ENCODE measurements at regions not wholly inside any gene's neighbourhood (a gene's known extent, or its start where the extent isn't known, plus 50 kb on each side); places are given as distances from the start of the nearest gene placed in this dataset.

- no peaks in the 10 kb centered on the region for H3K9me3 Mint-ChIP-seq
Observed at GRCh38 chr3:191518861-191519260, 57.9 kb downstream of the PYDC2 start.

GRCh38 chr3:191521055-191521454 is 60.1 kb downstream of the PYDC2 start:
- Mint-ChIP-seq H3K27me3 (no peaks in the 10 kb centered on the region), H3K4me1 (no peaks in the 10 kb centered on the region), H3K27ac (no peak overlapping the region), H3K4me3 (no peak overlapping the region), H3K36me3 (no peaks in the 10 kb centered on the region), H3K9me3 (no peaks in the 10 kb centered on the region)

More at GRCh38 chr3:191518861-191519260, 57.9 kb downstream of the PYDC2 start:
- no peak overlapping the region for H3K27ac Mint-ChIP-seq
- no peaks in the 10 kb centered on the region for H3K27me3 Mint-ChIP-seq
- no peaks in the 10 kb centered on the region for H3K4me1 Mint-ChIP-seq
- no peaks in the 10 kb centered on the region for H3K36me3 Mint-ChIP-seq
- no peak overlapping the region for H3K4me3 Mint-ChIP-seq

GRCh38 chr3:191523148-191523547 is 62.2 kb downstream of the PYDC2 start:
- H3K27me3 Mint-ChIP-seq, result no peaks in the 10 kb centered on the region

DNA sequence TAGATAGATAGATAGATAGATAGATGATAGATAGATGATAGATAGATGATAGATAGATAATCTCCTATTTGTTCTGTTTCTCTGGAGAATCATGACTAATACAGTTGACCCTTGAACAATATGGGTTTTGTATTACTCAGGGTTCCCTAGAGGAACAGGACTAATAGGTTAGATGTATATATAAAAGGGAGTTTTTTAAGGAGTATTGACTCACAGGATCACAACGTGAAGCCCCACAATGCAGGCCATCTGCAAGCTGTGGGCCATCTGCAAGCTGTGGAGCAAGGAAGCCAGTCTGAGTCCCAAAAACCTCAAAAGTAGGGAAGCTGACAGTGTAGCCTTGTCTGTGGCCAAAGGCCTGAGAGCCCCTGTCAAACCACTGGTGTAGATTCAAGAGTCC is 67.6 kb downstream of the PYDC2 start:
- no peak overlapping the region for H3K4me3 Mint-ChIP-seq
- H3K27ac Mint-ChIP-seq, result no peak overlapping the region
- no peaks in the 10 kb centered on the region for H3K36me3 Mint-ChIP-seq
- H3K27me3 Mint-ChIP-seq, result no peaks in the 10 kb centered on the region
- H3K4me1 Mint-ChIP-seq, result no peaks in the 10 kb centered on the region
- no peaks in the 10 kb centered on the region for H3K9me3 Mint-ChIP-seq

More at GRCh38 chr3:191523148-191523547, 62.2 kb downstream of the PYDC2 start:
- H3K4me1 Mint-ChIP-seq, result no peaks in the 10 kb centered on the region
- no peak overlapping the region for H3K4me3 Mint-ChIP-seq
- H3K9me3 Mint-ChIP-seq, result no peaks in the 10 kb centered on the region
- no peak overlapping the region for H3K27ac Mint-ChIP-seq
- H3K36me3 Mint-ChIP-seq, result no peaks in the 10 kb centered on the region

DNA sequence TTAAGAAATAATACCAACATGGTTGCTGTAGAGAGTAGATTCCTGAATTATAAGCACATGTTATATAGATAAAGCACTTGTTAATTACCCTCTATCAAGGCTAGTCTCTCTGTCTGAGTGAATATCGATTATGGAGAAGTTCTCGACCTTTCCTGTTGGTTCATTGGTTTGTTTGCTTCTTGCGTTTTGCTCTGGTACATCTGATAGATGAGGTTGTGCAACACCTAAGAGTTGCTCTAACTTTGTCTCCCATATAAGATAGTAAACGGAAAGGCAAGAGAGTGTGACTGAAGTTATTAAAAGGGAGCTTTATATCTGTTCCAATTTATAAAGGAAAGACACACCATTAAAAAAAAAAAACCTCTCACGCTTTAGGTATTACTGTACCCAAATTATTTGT is 69.0 kb downstream of the PYDC2 start:
- H3K36me3 Mint-ChIP-seq, result no peaks in the 10 kb centered on the region
- no peaks in the 10 kb centered on the region for H3K9me3 Mint-ChIP-seq
- H3K4me1 Mint-ChIP-seq, result no peaks in the 10 kb centered on the region
- H3K27me3 Mint-ChIP-seq, result no peaks in the 10 kb centered on the region
- H3K27ac Mint-ChIP-seq, result no peak overlapping the region
- H3K4me3 Mint-ChIP-seq, result no peak overlapping the region

- Mint-ChIP-seq H3K4me1 (no peaks in the 10 kb centered on the region), H3K27me3 (peaks cover 5% of the 10 kb centered on the region), H3K9me3 (no peaks in the 10 kb centered on the region), H3K36me3 (no peaks in the 10 kb centered on the region), H3K4me3 (no peak overlapping the region), H3K27ac (no peak overlapping the region)
Observed at GRCh38 chr3:191531434-191531972, 70.5 kb downstream of the PYDC2 start.

DNA sequence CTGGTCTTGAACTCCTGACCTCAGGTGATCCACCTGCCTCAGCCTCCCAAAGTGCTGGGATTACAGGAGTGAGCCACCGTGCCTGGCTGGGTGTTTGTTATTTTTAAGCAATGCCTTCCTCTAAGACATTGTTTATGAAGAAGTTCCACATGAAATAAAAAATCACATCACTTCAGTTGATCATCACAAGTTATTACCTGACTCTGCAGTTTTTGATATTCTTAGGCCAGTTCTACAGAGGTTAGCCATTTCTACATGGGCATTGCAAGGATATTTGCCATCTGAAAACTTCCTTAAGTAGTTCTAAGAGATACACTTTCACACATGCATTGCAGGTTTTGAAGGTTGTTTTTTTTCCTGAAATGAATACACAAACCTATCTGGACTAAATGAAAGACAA is 82.1 kb downstream of the PYDC2 start:
- H3K4me3 Mint-ChIP-seq, result no peak overlapping the region
- no peaks in the 10 kb centered on the region for H3K27me3 Mint-ChIP-seq
- H3K9me3 Mint-ChIP-seq, result peaks cover 0 to 10% (median 6%) of the 10 kb centered on the region in 3 donors
- H3K36me3 Mint-ChIP-seq, result peaks cover 2% of the 10 kb centered on the region
- H3K27ac Mint-ChIP-seq, result no peak overlapping the region
- H3K4me1 Mint-ChIP-seq, result no peaks in the 10 kb centered on the region

DNA sequence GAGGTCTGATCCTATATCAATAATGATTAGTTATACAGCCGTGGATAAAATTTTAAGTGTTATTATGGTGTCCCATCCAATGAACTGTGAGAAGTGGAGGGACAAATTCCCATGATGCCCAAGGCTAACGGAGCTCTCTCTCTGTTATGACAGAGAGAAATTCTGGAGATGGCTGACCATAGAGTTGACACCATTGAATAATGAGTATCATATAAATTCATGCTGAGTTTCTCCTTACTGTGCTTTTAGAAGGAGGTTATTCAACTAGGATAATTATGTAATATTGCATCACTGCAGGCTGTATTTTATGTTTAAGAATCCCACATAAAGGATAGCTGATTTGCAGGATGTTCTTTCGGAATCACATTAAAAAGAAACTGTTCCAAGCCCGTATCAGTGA is 82.9 kb downstream of the PYDC2 start:
- H3K27me3 Mint-ChIP-seq, result no peaks in the 10 kb centered on the region
- peaks cover 4 to 11% (median 6%) of the 10 kb centered on the region in 3 donors for H3K9me3 Mint-ChIP-seq
- peaks cover 2% of the 10 kb centered on the region for H3K36me3 Mint-ChIP-seq
- no peaks in the 10 kb centered on the region for H3K4me1 Mint-ChIP-seq
- H3K27ac Mint-ChIP-seq, result no peak overlapping the region
- H3K4me3 Mint-ChIP-seq, result no peak overlapping the region

DNA sequence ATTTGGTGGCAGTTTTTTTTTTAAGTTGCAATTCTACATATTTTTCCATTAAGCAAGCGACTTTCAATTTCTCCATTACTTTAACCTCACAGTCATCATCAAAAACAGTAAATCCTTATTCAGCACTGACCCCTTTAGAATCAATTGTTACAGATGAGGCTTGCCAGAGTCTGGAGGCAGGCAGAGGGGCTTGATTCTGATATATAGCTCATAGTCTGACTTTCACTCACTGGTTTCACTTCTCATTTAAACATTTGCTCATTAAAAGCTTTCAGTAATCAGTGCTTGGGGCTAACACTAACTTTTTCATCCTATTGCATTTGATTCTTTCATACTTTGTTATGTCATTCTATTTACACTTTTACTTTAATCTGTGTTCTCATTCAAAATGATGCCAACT is 88.4 kb downstream of the PYDC2 start:
- Mint-ChIP-seq H3K4me1 (no peaks in the 10 kb centered on the region), H3K27ac (no peak overlapping the region), H3K4me3 (no peak overlapping the region), H3K36me3 (peaks cover 2% of the 10 kb centered on the region), H3K9me3 (peaks cover 0 to 8% (median 4%) of the 10 kb centered on the region in 3 donors), H3K27me3 (no peaks in the 10 kb centered on the region)

DNA sequence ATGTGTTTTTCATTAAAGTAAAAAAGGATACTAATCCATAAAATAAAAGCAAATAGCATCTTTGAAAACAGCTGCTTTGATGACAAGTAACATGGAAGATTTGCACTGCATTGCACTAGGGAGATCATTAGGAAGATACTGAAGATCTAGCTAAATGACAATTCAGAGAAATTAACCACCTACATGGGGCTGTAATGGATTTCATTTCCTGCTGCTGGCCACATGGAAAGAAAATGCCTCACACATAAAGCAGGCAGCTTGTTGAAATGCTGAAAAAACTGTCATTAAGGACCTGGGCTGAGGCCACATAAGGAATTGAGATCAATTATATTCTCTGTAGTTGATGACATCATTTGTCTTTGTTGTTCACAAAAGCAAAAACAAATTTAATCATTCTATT is 94.1 kb downstream of the PYDC2 start:
- Mint-ChIP-seq H3K27me3 (peaks cover 5% of the 10 kb centered on the region), H3K9me3 (peaks cover 0 to 2% (median 0%) of the 10 kb centered on the region in 3 donors), H3K27ac (no peak overlapping the region), H3K4me1 (no peaks in the 10 kb centered on the region), H3K36me3 (peaks cover 2% of the 10 kb centered on the region), H3K4me3 (no peak overlapping the region)

- peaks cover 0 to 2% (median 0%) of the 10 kb centered on the region in 3 donors for H3K9me3 Mint-ChIP-seq
- H3K4me1 Mint-ChIP-seq, result no peaks in the 10 kb centered on the region
- no peak overlapping the region for H3K4me3 Mint-ChIP-seq
- no peak overlapping the region for H3K27ac Mint-ChIP-seq
- peaks cover 6% of the 10 kb centered on the region for H3K27me3 Mint-ChIP-seq
- peaks cover 2% of the 10 kb centered on the region for H3K36me3 Mint-ChIP-seq
Observed at GRCh38 chr3:191557322-191557721, 96.4 kb downstream of the PYDC2 start.

GRCh38 chr3:191563722-191564121 is 102.8 kb downstream of the PYDC2 start:
- H3K27me3 Mint-ChIP-seq, result peaks cover 3% of the 10 kb centered on the region
- peaks cover 0 to 2% (median 0%) of the 10 kb centered on the region in 3 donors for H3K4me1 Mint-ChIP-seq
- no peak overlapping the region for H3K27ac Mint-ChIP-seq
- no peaks in the 10 kb centered on the region for H3K36me3 Mint-ChIP-seq
- no peak overlapping the region for H3K4me3 Mint-ChIP-seq
- peaks cover 0 to 4% (median 4%) of the 10 kb centered on the region in 3 donors for H3K9me3 Mint-ChIP-seq

GRCh38 chr3:191566469-191566868 is 105.5 kb downstream of the PYDC2 start:
- Mint-ChIP-seq H3K36me3 (no peaks in the 10 kb centered on the region), H3K4me1 (peaks cover 0 to 3% (median 1%) of the 10 kb centered on the region in 3 donors), H3K27me3 (peaks cover 4% of the 10 kb centered on the region), H3K4me3 (no peak overlapping the region), H3K9me3 (peaks cover 0 to 6% (median 4%) of the 10 kb centered on the region in 3 donors), H3K27ac (no peak overlapping the region)

- Mint-ChIP-seq H3K36me3 (no peaks in the 10 kb centered on the region), H3K27ac (no peak overlapping the region), H3K9me3 (peaks cover 0 to 6% (median 4%) of the 10 kb centered on the region in 3 donors), H3K4me3 (no peak overlapping the region), H3K4me1 (peaks cover 0 to 3% (median 1%) of the 10 kb centered on the region in 3 donors), H3K27me3 (peaks cover 4% of the 10 kb centered on the region)
Observed at GRCh38 chr3:191568206-191568605, 107.2 kb downstream of the PYDC2 start.

GRCh38 chr3:191592105-191592504 is 131.1 kb downstream of the PYDC2 start:
- no peaks in the 10 kb centered on the region for H3K4me1 Mint-ChIP-seq
- H3K27ac Mint-ChIP-seq, result no peak overlapping the region
- peaks cover 2% of the 10 kb centered on the region for H3K27me3 Mint-ChIP-seq

DNA sequence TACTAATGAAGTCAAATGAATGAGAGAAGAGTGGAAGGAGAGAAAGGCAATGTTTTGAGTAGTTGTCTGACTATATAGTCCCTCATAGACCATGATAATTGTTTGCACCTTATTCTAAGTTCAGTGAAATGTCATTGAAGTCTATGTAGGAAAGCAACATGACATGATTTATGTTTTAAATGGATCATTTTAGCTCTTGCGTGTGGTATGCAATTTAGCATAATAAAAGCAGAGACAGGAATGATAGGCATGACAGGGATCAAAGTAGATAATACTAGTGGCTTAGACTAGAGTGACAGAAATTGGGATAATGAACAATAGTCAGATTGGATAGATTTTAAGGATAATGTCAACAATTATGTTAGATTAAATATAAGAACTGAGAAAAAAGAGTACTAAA is 132.5 kb downstream of the PYDC2 start:
- peaks cover 2% of the 10 kb centered on the region for H3K27me3 Mint-ChIP-seq
- no peaks in the 10 kb centered on the region for H3K9me3 Mint-ChIP-seq
- H3K4me3 Mint-ChIP-seq, result no peak overlapping the region
- H3K36me3 Mint-ChIP-seq, result no peaks in the 10 kb centered on the region
- H3K27ac Mint-ChIP-seq, result no peak overlapping the region
- H3K4me1 Mint-ChIP-seq, result no peaks in the 10 kb centered on the region

More at GRCh38 chr3:191592105-191592504, 131.1 kb downstream of the PYDC2 start:
- H3K9me3 Mint-ChIP-seq, result no peaks in the 10 kb centered on the region
- no peak overlapping the region for H3K4me3 Mint-ChIP-seq
- H3K36me3 Mint-ChIP-seq, result no peaks in the 10 kb centered on the region

Measured in IgD-negative memory B cell (primary cell).